ENCODE measurements at regions not wholly inside any gene's neighbourhood (a gene's known extent, or its start where the extent isn't known, plus 50 kb on each side); places are given as distances from the start of the nearest gene placed in this dataset.
A peak's percentile ranks its signal among the peaks of the same experiment; 100 is the strongest.
"Not testable (repeated sequence)": the region's sequence is repeated elsewhere in the genome, so short reads cannot be mapped to it uniquely, and the experiment has no call there.

DNA sequence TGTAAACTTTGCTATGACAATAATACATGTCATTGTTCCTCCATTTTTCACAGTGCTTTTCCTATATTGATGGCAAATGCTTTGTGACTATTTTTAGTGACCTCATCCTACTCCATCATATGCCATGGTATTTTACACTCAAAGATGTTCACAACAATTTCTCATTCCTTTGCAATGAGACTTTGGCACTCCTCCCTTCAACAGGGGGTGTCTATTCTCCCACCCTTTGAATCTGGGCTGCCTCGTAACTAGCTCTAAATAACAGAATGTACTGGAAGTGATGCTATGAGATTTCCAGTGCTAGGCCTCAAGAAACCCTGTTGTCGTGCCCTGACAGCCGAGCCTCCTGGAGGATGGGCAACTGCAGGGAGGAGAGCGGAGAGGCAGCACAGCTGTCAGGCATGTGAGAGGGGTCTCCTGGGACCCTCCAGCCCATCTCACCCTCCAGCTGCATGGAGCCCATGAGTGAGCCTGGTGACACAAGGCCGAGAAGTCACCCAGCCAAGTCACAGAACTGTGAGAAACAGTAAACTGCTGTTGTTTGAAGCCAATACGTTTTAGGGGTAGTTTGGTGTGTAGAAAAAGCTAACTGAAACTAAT, 103.1 kb upstream of the APCDD1 start:
- peak in 1 of 2 donors; percentile 30 for DNase-seq

DNA sequence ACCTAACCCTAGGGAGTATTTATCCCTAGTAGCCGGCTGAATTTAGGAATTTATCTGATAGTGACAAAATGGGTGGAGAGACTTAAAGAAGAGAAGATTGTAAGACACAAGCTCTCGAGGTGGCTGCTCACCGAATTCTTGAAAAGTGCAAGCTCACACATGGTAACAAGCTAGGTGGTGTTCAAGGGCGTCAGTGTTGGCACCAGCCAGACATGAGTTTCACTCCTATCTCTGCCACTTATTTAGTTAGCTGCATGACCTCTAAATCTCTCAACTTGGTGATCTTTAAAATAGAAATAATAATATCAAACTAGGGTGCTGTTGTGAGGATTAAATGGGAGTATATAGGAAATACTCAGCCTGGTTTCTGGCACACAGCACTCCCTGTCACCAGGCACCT, 102.6 kb upstream of the APCDD1 start:
- no peak for DNase-seq

DNA sequence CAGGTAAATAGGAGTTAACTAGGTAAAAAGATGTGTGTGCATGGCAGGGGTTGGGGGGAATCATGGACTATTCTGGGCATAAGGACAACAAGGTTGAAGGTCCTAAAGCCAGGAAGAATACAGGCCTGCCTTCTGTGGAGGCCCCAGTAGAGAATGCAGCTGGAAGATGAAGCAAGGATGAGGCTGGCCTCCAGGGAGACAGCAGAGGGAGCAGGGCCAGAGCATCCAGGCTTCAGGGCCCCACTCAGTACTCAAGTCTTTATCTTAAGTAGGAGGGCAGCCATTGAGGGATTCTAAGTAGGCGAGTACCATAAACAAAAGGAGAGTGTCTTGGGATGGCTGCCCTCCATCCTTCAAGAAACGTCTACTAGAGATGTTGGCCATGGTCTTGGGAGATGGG, 101.8 kb upstream of the APCDD1 start:
- DNase-seq, result no peak

DNA sequence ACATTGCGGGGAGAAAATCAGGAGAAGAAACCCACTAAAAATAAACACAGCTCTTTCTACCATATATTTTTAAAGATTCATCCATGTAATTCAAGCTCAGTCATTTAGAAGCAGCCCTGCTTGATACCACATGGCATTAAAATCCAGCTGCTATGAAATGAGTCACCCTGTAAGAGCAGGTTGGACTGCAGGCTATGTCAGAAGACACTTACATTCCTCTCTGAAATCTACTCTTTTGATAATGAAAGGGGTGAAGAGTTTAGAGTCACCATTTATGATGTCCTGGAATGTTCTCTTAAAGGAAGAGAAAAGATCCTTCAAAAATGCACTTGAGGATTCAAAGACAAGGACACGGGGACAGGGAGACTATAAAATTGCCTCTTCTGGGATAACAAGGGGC, 100.6 kb upstream of the APCDD1 start:
- DNase-seq, result no peak

DNA sequence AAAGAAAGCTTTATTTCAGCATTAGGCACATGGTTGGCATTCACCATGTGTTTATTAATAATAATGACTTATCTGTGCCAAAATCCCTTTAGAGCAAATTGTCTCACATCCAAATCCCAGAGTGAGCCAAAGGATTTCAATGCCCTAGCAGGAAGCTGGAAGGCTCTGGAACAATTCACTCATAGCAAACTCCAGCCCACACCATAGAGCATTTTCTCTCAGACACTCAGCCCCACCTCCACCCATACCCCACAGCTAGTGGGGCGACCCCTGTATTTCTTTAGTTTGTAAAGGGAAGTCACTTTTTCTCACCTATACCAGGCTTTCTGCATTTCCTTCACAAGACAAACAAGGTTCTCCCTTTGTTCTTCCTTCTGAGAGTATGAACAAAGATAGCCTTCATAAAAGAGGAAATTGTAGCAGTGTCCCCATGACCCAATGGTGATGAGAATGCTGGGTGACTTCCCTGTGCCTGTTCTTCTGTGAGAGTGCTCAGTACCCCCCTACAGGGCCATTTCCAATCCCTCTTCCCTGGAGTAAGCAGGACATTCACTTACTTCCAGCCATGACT, 100.1 kb upstream of the APCDD1 start:
- no peak for DNase-seq

DNA sequence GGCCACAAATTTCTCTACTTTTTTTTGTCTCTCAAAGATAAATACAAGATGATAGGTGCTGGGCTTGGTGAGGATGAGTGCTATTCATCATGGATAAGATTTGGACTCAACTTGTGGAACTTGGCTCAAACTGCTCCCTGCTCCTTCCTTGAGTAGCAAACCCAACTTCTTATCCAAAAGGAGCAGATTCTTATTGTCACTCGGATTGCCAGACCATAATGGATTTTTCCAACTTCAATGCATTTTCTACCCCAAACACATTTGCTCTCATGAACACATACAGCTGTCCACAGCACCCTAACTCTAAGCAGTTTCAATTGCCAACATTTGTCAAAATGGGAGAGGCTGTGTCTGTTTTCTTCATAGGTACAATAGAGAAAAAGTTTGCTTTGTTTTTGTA, 99.5 kb upstream of the APCDD1 start:
- DNase-seq, result no peak

DNA sequence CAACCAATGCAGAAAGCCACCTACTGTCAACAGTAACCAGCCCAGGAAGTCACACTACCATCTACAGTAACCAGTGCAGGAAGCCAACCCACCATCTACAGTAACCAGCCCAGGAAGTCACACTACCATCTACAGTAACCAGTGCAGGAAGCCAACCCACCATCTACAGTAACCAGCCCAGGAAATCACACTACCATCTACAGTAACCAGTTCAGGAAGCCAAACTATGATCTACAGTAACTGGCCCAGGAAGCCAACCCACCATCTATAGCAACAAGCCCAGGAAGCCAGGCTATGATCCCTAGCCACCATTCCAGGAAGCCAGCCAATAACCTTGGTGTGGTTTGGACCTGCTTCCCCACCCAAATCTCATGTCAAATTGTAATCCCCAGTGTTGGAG, 97.4 kb upstream of the APCDD1 start:
- not testable (repeated sequence) for DNase-seq

DNA sequence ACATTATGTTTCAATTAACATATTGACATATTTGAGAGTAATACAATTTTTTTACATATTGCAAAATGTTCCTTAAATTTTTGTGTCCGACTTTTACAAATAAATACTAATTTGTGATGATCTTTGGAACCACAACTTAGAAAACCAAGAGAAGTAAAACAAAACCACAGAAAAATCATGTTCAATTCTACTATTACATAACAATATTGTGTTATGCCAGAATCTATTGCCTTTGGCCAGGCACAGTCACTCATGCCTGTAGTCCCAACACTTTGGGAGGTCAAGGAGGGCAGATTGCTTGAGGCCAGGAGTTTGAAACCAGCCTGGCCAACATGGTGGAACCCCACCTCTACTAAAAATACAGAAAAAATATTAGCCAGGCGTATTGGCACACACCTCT, 92.8 kb upstream of the APCDD1 start:
- no peak for DNase-seq

DNA sequence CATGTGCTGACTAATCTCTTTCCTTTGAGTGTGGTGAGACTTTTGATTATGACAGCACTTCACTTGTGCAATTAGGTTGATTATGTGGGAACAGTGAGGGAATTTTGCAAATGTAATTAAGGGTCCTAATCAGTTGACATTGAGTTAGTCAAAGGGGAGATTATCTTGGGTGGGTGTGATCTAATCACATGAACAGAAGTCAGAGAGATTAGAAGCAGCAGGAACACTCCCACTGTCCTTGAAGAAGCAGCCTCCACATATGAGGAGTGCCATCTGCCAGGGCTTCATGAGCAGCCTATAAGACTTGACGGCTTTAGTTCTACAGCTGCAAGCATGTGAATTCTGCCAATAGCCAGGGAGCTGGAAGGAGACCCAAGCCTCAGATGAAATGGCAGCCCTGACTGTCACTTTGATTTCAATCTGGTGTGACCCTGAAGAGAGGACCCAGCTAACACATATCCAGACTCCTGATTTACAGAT, 89.4 kb upstream of the APCDD1 start:
- no peak for DNase-seq

DNA sequence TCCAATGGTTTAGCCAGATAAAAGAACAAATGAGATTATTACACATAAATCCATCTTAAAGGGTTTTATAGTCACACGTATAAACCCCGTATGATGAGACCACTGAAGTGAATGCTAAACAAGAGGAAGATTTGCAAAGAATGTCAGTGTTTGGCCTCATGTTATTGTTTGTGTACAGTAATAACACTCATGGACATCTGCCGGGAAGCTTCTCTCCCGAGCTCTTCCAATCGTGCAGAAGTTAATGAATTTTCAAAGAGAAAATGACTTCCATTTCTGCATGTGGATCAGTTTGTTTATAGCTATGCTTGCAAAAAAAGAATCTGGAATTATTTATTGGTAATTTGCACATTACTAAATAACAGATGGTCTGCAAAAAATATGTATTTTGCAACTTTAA, 88.5 kb upstream of the APCDD1 start:
- DNase-seq, result no peak

DNA sequence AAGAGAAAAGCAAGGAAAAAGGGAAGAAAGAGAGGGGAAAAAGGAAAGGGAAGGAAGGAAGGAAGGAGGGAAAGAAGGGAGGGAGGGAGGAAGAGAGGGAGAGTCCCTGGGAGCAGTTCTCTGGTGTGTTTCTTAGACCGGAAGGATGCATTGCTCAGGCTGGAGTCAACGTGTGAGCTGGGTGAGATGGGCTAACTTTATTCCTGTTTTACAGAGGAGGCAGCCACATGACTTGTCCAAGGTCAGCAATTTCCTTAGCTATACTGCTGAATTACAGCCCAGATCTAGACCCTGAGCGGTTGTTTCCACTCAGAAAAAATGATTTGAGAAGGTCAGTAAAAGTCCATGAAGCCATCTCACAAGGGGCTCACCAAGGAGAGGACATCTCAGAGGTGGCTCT, 86.6 kb upstream of the APCDD1 start:
- DNase-seq, result no peak

DNA sequence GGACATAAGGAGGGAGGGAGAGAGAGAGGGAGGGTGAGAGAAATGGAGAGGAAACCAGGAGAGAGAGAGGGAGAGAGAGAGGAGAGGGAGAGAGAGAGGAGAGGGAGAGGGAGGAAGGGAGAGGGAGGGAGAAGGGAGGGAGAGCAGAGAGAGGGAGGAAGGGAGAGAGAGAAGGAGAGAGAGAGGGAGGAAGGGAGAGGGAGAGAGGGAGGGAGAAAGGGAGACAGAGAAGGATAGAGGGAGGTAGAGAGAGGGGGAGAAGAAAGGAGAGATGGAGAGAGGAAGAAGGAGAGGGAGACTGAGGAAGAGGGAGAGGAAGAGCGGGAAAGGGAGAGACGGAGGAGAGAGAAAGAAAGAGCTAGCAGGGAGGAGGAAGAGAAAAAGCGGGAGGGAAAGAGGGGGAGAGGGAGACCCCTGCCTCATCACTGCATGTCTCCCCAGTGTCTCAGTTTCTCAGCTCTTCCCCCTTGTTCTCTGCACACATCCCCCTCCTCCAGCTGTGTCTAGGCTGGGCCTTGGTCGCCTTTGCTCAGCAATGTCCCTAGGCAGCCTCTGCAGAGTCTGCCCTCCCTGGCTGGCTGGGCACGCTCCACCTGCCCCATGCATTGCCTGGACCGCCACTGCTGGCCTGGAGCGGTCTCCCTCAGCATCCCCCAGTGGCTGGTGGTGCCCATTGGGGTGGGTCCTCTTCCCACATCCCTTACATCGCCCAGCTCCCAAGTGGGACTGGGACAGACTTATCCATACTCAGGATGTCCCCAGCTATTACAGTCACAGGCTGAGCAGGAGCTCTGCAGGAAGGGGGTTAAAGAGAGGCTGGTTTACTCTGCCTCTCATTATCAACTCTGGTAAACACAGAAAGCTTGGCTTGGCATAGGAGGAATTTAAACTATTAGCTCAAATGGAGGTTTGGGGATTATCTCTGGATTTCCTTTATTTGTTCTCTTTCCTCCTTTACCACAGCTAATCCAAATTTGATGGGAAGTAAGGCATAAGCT, 85.7 kb upstream of the APCDD1 start:
- no peak for DNase-seq

DNA sequence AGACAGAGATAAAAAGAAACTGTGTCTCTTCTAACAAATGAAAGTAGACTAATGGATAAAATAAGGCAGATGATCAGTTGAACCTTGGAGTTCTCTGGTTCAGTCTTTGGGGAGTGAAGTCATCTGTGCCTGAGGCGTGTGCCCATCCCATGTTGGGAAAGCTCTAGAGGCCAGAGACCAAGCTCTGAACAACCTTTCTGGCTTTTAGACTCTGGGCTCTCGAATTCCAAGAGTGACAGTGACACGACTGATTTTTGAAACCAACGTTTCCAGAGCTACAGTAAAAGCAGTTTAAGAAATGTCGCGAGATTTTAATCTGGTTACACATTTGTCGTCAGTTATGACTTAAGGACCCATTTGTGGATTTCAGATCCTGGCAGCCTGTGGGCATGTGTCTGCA, 83.7 kb upstream of the APCDD1 start:
- DNase-seq, result no peak

DNA sequence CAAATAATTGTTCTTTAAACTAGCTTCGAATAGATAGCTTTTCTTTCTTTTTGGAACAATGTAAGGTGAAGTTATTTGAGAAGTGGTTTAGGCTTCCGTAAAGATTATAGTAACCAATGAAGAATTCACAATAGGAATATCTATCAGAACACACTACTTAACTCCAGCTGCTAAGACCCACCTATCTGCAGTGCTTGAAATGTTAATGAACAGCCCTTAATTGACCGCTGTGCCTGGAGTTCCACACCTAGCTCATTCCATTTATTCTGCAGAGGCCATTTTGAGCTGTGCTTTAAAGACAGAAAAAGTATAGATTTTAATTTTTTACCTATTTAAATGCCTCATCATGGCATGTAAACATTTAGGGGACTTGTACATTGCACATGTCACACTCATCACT, 83.3 kb upstream of the APCDD1 start:
- no peak for DNase-seq

DNA sequence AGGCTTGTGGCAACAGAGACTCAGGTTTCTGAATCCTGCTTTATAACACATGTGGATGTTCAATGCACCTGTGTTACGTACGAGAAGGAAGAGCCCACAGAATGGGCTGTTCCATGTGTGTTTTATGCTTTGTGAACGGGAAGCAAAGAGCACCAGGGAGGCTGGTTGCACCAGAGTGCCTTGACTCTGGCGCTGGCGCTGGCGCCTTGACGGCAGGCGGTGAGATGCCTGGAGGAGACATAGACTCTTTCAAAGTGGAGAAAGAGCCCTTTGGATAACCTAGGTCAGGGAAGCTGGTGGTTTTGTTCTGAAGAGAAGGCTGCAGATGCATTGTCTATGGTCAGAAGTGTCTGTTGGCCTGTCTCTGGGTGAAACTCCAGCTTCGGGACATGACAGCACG, 80.2 kb upstream of the APCDD1 start:
- no peak for DNase-seq

DNA sequence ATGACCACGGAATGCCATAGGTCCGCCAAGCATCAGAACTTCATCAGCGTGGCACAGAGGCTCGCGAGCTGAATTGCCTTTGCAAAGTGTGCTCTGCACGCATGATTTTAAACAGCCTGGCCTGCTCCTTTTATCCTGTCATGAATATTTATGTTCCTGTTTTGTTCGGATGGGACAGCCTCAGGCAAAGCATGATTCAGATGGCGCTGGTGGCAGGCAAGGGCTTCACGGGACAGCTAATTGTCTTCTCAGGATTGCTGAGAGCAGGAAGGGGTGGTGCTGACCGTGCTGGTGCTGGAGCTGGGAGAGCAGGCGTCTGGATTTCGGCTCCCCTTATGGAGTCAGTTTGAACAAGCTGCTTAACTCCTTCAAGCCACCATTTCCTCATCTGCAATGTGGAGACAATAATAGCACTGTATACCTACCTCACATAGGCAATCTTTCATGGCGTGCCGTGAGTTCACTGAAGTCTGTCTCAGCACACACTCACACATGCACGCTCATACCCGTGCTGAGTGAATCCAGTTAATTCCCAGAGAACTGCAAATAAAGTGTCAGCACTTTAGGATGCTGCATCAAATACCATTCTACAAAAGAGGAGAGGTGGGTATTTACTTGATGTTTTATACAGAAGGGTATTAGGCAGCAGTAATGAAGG, 79.7 kb upstream of the APCDD1 start:
- DNase-seq, result no peak

DNA sequence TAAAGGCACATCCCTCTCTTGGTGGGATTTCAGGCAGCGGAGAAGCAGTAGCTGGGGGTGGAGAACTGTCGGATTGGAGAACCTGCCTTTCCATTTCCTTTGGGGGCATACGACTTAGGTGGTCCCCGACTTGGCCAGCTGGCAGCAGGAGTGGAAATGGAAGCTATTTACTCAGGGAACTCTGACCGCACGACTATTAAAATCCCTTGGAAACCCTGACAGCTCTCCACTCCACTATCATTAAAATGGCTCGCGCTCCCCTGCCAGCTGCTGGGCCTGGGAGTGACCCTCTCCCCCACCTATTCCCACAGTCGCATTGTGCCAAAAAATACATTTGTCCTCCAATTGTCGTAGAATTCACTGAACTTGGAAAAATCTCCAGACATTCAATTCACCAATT, 77.7 kb upstream of the APCDD1 start:
- peak; percentile 54 to 59 for DNase-seq

DNA sequence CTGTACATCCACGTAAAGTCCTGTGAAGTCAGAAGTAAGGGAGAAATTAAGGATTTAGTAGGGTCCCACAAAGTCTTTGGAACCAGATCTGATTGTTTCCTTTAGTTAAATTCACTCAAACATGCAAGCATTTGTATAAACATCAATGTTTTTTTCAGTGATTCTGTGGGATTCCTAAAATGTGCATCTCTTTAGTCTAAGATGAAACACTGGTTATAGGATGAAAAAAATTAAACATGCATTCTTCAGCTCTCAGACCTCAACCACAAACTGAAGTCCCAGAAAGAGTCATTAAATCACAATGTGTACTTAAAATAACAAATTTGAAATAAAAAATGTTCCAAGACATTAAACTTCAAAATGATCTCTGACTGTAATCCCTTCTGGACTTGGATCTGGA, 76.5 kb upstream of the APCDD1 start:
- DNase-seq, result no peak

DNA sequence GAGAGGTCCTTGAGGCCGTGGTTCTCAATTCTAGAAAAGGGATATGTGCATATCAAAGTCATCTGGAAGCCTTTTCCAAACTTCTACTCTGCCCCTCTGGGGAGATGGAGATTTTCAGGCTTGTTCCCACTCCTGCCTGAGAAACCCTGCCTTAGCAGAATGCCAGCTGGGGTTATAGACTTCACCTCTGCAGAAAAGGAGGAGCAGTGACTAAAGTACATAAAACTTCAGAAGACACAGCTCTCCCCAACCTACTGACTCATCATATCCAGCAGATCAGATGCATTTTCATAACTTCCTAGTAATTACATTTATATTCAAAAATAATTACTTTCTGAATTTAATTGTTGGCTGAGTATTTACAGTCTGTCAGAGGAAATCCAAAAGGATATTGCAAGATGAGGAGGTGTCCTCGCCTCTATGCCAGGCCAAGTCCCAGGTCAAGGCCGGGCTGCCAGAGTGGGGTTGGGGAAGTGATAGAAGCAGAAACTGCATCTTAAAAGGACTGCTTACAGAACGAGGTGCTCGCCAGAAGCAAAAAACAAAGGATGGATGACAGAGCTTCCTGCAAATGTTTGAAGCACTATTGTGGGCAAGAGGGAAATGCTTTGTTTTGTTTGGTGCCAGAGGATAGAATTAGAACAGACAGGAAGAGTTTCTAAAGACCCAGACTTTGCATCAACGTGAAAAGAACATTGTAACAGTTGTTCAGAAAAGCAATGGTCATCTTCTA, 75.6 kb upstream of the APCDD1 start:
- DNase-seq, result no peak

DNA sequence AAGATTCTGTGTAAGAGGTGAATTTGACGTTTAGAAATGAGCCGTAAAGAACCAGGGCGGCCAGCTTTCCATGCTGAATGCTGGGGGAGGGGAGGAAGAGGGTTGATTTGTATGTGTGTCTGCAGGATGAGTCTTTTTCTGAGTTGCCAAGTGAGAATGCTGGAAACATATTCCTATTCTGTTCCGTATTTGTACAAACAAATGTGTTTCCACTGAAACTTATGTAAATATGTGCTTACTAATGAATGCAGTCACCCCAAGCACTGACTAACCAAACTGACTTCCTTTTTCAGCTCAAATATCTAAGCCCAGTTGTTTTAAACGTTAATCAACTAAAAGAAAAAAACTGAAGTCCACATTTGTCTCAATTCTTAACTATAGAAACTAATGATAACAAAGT, 74.9 kb upstream of the APCDD1 start:
- DNase-seq, result no peak

DNA sequence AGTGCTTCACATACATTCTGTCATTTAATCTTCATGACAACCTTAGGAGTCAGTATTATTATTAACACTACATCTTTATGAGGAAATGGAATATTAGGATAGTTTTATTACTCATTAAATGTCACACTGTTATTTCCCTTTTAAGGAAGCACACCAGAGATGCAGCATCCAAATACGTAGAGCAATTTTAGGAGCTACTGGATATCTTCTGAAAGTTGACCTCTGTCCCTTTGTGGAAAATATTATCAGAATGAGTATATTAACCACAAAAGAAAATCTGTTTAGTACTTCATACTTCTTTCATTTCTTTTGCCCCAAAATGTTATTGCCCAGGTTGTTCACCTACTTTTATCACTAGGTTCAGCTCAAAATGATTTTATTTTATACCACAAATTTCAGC, 72.9 kb upstream of the APCDD1 start:
- no peak for DNase-seq

DNA sequence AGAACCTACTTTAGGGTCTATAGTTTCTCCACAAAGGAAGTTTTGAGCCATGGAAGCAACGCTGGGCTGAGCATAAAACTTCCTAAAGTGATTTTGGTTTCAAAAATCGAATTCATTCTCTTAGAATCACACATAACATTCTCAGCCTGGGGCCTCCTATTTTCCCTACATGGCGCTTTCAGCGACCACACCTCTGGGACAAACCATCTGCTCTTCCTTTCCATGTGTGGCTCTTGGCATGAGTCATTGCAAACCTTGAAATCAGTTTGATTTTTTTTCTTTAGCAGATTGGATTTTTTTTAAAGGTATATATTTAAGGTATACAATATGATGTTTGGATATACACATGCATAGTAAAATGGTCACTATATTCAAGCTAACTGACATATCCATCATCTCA, 72.5 kb upstream of the APCDD1 start:
- DNase-seq, result no peak
